8988T (cell line): ENCODE measurements at regions not wholly inside any gene's neighbourhood (a gene's known extent, or its start where the extent isn't known, plus 50 kb on each side); places are given as distances from the start of the nearest gene placed in this dataset.
A peak's percentile ranks its signal among the peaks of the same experiment; 100 is the strongest.
"Not testable (repeated sequence)": the region's sequence is repeated elsewhere in the genome, so short reads cannot be mapped to it uniquely, and the experiment has no call there.

ENCODE experiments used
- DNase-seq: peaks from one replicate; pipeline ENCODE4 v3.0.0; 2011

- no peak for DNase-seq
These were observed 108.4 kb downstream of the MINAR1 start for GRCh38 chr15:79540551-79540950.

DNA sequence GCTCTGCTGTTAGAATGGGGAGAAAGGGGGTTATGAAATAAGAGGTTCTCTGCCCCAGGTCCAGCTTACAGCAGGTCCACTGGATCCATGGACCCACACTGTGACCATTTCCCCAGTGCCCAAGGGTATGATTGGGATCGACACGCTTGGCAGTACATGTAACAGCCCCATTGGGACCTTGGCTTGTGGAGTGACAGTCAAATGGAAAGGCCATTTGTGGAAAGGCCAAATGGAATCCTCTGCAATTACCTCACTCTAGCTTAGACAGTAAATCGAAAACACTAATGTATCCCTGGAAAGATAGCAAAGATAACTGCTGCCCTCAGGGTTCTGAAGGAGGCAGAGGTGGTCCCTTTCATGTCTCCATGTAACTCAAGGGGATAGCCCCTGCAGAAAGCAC, 109.1 kb downstream of the MINAR1 start:
- no peak for DNase-seq

DNA sequence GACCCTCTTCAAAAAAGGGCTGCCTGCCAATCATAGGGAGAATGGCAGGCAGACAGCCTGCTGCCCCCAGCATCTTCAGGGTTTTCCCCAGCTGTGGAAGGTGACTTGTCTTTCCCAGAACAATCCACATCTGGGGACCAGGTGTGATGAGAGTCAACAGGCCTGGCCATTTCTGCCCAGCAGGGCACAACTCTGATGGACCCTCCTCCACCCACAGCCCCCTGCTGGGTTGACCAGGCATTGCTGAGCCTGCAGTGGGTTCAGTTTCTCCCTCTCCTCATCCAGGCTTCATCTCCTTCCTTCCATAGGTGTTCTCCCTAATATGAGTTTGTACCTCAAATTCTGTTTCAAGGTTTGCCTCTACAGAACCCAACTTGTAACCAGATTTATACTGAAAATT, 111.0 kb downstream of the MINAR1 start:
- no peak for DNase-seq

DNA sequence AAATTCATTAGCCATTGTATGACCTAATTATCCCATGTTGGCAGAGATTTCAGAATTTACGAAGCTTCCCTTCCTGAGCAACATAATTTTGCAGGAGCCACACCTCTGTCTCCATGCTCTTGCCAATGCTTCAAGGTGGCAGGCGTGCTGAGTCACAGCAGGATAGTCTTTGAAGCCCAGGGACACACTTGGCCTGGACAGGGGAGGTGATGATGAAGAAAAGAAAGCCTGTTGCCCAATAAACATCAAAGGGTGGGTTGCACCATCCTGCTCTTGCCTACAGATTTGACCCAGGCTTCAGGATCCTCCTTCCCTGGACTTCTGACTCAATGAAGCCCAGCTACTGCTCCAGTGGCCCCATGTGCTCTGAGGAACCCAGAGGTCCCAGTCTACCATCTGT, 117.1 kb downstream of the MINAR1 start:
- no peak for DNase-seq

- DNase-seq = no peak
These were observed 128.2 kb downstream of the MINAR1 start for GRCh38 chr15:79560384-79560783.

- DNase-seq = no peak
These were observed 129.8 kb downstream of the MINAR1 start for GRCh38 chr15:79561982-79562381.

DNA sequence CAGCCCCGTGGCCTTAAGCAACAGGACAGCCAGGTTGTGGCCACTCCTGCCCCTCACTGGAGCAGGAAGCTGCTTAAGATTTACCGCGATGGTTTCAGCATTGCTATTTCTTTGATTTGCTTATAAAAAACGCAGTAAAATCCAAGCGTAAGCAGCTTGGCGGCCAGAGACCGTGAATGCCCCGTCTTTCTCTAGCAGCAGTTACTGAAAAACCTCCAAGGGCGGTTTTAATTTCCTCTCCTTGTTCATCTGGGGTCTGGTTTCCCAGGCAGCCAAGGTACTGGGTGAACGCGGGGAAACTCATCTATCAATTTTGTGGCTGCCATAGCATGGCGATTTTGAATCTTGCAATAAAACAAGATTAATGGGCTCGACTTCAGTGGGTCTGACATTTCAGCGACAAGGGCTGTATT, 130.3 kb downstream of the MINAR1 start:
- DNase-seq = no peak

DNA sequence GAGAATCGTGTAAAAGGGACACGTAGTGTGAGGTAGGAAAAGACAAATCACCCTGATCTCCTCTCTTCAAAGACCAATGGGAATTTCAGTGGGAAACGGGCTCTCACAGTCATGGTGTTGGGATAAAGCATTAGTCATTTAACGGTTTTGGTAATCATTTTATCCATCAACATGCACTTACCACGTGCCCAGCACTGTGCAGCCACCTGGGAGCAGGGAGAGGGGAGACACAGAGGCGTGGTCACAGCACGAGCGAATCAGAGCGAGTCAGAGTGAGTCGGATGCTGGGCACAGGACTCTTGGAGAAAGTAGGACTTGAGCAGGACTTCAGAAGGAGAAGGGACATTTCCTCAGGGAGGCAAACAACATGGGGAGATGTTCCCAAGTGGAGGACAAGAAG, 130.8 kb downstream of the MINAR1 start:
- no peak for DNase-seq

DNA sequence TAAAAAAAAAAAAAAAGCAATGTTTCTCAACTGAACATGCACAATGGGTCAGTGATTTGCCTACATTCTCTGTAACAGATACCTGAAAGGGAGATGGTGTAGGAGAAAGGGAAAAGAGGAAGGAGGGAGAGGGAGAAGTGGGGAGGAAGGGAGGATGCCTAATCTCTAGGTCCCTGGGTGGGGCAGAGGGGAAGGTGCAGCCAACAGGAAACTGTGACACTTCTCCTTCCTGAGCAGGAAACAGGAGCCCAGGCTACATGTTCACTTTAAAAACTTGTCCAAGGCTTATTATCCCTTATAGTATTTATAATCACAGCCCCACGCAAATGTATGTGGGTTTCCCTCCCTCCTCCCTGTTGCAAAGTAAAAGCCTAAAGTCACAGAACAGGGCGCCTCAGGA, 137.9 kb downstream of the MINAR1 start:
- no peak for DNase-seq

GRCh38 chr15:79572691-79573404, 140.7 kb downstream of the MINAR1 start:
- no peak for DNase-seq

DNA sequence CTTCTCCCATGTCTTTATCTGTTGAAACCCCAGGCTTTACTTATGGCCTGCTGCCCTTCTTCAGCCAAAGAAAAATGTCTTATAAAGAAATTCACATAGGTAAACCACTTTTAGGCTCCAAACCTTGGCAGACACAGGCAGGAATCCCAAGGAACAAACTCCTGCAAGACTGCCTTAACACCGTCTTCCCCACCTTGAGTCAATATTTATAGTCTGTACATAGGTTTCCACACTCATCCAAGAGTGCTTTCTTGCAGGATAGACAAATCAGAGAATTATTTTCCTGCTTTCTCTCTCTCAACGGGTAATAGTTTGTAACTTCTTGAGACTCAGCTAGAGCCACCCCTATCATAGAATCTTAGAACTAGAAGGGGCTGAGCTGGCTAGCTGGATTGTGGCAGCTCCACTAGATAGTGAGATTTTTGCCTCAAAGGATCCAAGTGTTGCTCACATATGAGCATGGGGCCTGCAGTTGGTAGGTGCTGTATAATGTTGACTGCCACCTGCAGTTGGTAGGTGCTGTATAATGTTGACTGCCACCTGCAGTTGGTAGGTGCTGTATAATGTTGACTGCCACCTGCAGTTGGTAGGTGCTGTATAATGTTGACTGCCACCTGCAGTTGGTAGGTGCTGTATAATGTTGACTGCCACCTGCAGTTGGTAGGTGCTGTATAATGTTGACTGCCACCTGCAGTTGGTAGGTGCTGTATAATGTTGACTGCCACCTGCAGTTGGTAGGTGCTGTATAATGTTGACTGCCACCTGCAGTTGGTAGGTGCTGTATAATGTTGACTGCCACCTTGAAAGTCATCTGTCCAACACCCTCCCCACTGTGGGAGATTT, 142.5 kb downstream of the MINAR1 start:
- DNase-seq = not testable (repeated sequence)

DNA sequence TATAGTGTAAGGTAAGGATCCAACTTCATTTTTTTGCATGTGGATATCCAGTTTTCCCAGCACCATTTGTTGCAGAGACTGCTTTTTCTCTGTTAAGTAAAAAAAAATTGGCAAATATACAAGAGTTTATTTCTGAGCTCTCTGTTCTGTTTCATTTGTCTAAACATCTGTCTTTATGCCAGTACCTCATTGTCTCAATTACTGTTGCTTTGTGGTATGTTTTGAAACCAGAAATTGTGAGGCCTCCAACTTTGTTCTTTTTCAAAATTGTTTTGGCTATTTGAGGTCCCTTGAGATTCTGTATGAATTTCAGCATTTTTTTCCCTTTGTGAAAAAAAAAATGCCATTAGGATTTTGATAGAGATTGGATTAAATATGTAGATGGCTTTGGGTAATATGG, 150.5 kb downstream of the MINAR1 start:
- no peak for DNase-seq

GRCh38 chr15:79592126-79592525, 160.0 kb downstream of the MINAR1 start:
- DNase-seq = no peak

- DNase-seq = no peak
These were observed 161.2 kb downstream of the MINAR1 start for GRCh38 chr15:79593119-79593869.

- no peak for DNase-seq
These were observed 163.2 kb downstream of the MINAR1 start for GRCh38 chr15:79595306-79595705.

DNA sequence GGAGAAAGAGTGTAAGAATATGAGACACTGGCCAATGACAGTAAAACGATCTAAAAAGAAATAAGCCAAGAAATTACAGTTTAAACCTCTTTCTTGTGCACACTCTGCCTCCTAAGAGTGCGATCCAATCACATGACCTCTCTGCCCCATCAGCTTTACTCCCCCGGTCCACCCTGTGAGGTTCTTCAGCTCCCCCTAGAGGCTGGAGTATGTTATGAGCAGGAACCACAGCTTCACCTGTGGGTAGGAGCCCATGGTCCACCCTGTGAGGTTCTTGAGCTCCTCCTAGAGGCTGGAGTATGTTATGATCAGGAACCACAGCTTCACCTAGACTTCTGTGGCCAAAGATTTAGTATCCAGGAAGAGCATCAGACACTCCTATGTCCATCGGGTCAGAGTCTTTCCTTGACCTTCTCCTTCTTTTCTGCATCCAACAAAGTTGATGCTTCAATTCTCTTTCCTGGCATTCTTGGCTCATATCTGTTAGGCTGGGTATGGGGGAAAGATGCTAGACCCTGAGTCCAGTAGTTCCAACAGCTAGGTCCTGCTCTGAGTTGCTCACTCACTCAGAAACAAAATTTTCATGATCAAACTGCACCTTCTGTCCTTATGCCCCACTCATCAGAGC, 164.0 kb downstream of the MINAR1 start:
- DNase-seq = peak; percentile 44

DNA sequence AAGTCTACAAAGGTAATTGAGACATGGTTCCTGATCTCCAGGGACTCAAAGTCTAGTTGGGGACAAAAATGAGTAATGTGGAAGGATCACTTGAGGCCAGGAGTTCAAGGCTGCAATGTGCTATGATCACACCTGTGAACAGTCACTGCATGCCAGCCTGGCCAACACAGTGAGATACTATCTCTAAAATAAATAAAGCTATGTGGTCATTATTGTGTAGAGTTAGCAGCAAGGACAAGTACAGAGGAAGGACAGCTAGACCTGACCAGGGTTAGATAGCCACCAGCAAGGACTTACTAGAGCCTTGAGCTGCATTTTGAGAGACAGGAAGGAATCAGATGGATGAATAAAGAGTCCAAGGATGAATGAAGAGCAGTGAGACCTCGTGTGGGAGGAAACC, 166.5 kb downstream of the MINAR1 start:
- DNase-seq = no peak

DNA sequence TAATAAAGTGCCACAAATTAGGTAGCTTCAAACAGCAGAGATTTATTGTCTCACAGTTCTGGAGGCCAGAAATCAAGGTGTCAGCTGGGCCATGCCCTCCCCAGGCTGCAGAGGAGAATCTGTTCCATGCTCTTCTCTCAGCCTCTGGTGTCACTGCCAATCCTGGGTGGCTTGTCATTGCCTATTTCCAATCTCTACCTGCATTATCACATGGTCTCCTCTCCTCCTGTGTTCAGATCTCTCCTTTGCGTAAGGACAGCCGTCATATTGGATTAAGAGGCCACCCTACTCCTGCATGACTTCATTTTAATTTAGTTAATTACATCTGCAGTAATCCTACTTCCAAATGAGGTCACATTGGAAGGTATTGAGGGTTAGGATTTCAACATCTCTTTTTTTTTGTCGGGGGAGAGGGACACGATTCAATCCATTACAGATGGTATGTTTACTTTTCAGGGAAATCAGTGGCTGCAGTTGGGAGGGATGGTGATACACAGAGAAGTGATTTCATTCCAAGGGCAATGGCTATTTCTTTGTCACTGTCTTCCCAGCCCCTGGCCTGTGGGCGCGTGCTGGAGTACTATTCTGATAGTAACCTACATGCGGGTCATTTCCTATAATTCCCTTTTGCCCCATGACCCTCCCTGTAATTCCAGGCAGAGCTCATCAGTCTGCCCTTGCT, 169.4 kb downstream of the MINAR1 start:
- DNase-seq = no peak

- no peak for DNase-seq
These were observed 170.0 kb downstream of the MINAR1 start for GRCh38 chr15:79602180-79602579.

DNA sequence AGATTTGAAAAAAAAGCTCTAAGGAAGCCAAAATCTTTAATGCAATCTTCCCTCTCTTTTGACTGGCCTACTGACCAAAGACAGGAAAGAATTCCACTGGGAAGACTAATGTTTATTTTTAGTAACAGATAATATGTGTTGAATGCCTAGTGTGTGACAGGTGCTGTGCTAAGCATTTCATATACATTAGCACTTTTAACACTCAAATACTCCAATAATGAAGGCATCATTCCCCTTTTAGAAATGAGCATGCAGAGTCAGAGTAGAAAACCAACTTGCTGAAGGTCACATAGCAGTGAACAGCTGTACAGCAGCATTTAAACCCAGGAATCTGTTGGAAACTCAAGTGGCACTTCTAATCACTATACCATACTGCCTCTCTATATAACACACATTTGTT, 170.6 kb downstream of the MINAR1 start:
- no peak for DNase-seq

GRCh38 chr15:79606831-79607355, 174.8 kb downstream of the MINAR1 start:
- no peak for DNase-seq
